Nephron progenitor cell (in vitro differentiated cells): ENCODE measurements at regions not wholly inside any gene's neighbourhood (a gene's known extent, or its start where the extent isn't known, plus 50 kb on each side); places are given as distances from the start of the nearest gene placed in this dataset.

Experiments
- DNase-seq: peaks from one replicate; pipeline ENCODE4 v3.0.0; 2021
- H3K27ac Mint-ChIP-seq: 2 replicates; pipeline ENCODE4 v1.8.0; 2021; ENCODE audit warnings: mild to moderate bottlenecking, moderate library complexity, mixed read lengths
- H3K27me3 Mint-ChIP-seq: 2 replicates; pipeline ENCODE4 v1.8.0; 2021; ENCODE audit warnings: mild to moderate bottlenecking, low read depth, mixed read lengths; ENCODE audit not compliant: poor library complexity
- H3K36me3 Mint-ChIP-seq: 2 replicates; pipeline ENCODE4 v1.8.0; 2021; ENCODE audit warnings: low read depth, mixed read lengths
- H3K4me1 Mint-ChIP-seq: 2 replicates; pipeline ENCODE4 v1.8.0; 2021; ENCODE audit warnings: mixed read lengths
- H3K4me3 Mint-ChIP-seq: 2 replicates; pipeline ENCODE4 v1.8.0; 2021; ENCODE audit warnings: mild to moderate bottlenecking, moderate library complexity, mixed read lengths
- H3K9me3 Mint-ChIP-seq: 2 replicates; pipeline ENCODE4 v1.8.0; 2021; ENCODE audit warnings: mild to moderate bottlenecking, moderate library complexity, mixed read lengths
- TF ChIP-seq, protein P1 (sequence below): fragments of 200-600 bp; sonication (generic); IDR thresholded peaks from 2 replicates; pipeline ENCODE4 v1.5.0; 2021; ENCODE audit warnings: antibody characterized with exemption

DNA sequence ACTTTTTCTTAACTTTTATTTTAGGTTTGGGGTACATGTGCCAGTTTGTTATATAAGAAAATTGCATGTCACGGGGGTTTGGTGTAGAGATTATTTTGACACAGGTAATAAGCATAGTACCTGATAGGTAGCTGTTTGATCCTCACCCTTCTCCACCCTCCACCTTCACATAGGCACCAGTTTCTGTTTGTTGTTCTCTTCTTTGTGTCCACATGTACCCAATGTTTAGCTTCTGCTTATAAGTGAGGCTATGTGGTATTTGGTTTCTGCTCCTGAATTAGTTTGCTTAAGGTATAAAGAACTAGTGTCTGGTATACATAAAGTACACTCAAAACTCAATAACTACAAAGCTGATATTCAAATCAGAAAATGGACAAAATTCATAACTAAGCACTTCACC, 654.6 kb upstream of the LINC00305 start:
- Mint-ChIP-seq H3K9me3 (no peaks in the 10 kb centered on the region), H3K27me3 (no peaks in the 10 kb centered on the region), H3K27ac (no peak overlapping the region), H3K4me1 (no peaks in the 10 kb centered on the region), H3K4me3 (no peak overlapping the region), H3K36me3 (no peaks in the 10 kb centered on the region)
- TF ChIP-seq, protein P1, sequence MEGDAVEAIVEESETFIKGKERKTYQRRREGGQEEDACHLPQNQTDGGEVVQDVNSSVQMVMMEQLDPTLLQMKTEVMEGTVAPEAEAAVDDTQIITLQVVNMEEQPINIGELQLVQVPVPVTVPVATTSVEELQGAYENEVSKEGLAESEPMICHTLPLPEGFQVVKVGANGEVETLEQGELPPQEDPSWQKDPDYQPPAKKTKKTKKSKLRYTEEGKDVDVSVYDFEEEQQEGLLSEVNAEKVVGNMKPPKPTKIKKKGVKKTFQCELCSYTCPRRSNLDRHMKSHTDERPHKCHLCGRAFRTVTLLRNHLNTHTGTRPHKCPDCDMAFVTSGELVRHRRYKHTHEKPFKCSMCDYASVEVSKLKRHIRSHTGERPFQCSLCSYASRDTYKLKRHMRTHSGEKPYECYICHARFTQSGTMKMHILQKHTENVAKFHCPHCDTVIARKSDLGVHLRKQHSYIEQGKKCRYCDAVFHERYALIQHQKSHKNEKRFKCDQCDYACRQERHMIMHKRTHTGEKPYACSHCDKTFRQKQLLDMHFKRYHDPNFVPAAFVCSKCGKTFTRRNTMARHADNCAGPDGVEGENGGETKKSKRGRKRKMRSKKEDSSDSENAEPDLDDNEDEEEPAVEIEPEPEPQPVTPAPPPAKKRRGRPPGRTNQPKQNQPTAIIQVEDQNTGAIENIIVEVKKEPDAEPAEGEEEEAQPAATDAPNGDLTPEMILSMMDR, result no peak
- DNase-seq, result no peak

GRCh38 chr18:64800151-64800550, 651.3 kb upstream of the LINC00305 start:
- TF ChIP-seq, protein P1, result no peak
- Mint-ChIP-seq H3K27ac (no peak overlapping the region), H3K4me1 (no peaks in the 10 kb centered on the region), H3K36me3 (no peaks in the 10 kb centered on the region), H3K4me3 (no peak overlapping the region), H3K9me3 (no peaks in the 10 kb centered on the region), H3K27me3 (no peaks in the 10 kb centered on the region)
- no peak for DNase-seq

DNA sequence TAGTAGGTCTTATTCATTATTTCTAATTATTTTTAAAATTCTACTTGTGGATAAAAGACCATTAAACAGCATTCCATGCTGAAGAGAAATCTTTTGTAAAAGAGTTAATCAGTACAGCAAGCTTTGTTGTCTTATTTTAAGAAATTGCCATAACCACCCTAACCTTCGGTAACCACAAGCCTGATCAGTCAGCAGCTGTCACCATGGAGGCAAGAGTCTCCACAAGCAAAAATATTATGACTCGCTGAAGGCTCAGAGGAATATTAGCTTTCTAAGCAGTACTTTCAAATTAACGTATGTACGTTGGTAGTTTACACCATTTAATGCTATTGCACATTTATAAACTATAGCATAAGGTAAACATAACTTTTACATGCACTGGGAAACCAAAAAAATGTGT, 650.5 kb upstream of the LINC00305 start:
- no peaks in the 10 kb centered on the region for H3K27me3 Mint-ChIP-seq
- no peaks in the 10 kb centered on the region for H3K9me3 Mint-ChIP-seq
- TF ChIP-seq, protein P1, result no peak
- H3K4me3 Mint-ChIP-seq, result no peak overlapping the region
- H3K4me1 Mint-ChIP-seq, result no peaks in the 10 kb centered on the region
- DNase-seq, result no peak
- no peaks in the 10 kb centered on the region for H3K36me3 Mint-ChIP-seq
- H3K27ac Mint-ChIP-seq, result no peak overlapping the region

- Mint-ChIP-seq H3K27ac (no peak overlapping the region), H3K9me3 (no peaks in the 10 kb centered on the region)
These were observed 642.3 kb upstream of the LINC00305 start for GRCh38 chr18:64791236-64791635.

GRCh38 chr18:64785686-64786085, 636.8 kb upstream of the LINC00305 start:
- TF ChIP-seq, protein P1, result no peak
- no peak overlapping the region for H3K4me3 Mint-ChIP-seq

More at GRCh38 chr18:64791236-64791635, 642.3 kb upstream of the LINC00305 start:
- no peak for DNase-seq
- Mint-ChIP-seq H3K4me1 (no peaks in the 10 kb centered on the region), H3K27me3 (peaks cover 4% of the 10 kb centered on the region), H3K36me3 (no peaks in the 10 kb centered on the region), H3K4me3 (no peak overlapping the region)
- TF ChIP-seq, protein P1, result no peak

DNA sequence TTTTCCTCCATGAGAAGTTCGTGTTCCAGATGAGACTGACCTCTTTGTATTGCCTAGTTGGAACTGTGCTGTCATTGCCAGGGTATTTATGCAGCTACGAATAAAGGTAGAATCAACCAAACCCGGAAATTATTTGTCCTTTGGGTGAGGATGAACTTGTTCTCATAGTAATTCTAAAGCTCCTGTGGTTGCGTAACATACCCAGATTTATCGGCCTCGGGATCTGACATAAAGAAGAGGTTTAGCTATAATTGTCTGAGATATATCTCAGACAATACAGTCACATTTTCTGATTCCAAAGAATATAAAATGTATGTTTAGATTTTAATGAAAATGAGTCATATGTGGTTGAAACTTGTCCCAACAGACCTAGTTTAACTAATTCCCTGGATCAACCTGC, 628.7 kb upstream of the LINC00305 start:
- DNase-seq, result no peak
- Mint-ChIP-seq H3K4me3 (no peak overlapping the region), H3K9me3 (no peaks in the 10 kb centered on the region), H3K27ac (no peak overlapping the region), H3K27me3 (no peaks in the 10 kb centered on the region), H3K36me3 (no peaks in the 10 kb centered on the region), H3K4me1 (peaks cover 4% of the 10 kb centered on the region)
- TF ChIP-seq, protein P1, result no peak

More at GRCh38 chr18:64785686-64786085, 636.8 kb upstream of the LINC00305 start:
- H3K4me1 Mint-ChIP-seq, result no peaks in the 10 kb centered on the region
- H3K36me3 Mint-ChIP-seq, result no peaks in the 10 kb centered on the region
- DNase-seq, result no peak
- H3K9me3 Mint-ChIP-seq, result no peaks in the 10 kb centered on the region
- H3K27ac Mint-ChIP-seq, result no peak overlapping the region
- no peaks in the 10 kb centered on the region for H3K27me3 Mint-ChIP-seq
